ENCODE measurements at regions not wholly inside any gene's neighbourhood (a gene's known extent, or its start where the extent isn't known, plus 50 kb on each side); places are given as distances from the start of the nearest gene placed in this dataset.

DNA sequence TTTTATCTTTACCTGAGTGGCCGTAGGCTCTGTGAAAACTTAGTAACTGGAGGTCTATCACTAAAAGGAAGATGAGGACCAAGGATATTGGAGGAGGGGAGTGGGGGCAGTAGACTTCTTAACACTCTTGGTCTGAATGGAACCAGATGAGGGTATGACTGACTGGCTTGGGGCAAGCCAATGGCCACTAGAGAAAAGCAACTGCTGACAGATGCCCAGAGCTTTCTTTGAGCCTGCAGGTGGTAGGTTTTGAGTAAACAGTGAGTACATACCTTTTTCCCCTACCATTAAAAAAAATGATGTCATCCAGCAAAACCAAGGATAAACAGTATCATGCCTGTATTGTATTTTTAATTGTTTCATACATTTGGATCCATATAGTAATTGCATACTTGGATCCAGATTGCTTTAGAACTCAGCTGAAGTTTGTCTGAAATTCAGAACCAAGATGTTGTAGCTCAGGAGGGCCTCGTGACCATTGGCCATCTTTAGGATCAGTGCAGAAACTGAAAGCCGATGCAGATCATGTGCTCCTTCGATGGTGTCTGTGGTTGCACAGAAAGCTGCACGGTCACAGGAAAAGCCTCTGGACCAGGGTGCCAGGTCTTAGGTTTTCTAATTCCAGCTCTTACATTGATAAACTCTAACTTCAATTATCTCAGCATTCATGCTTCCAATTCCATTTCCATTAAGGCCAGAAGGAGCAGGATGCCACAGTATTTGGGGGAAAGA, 131.0 kb downstream of the PDGFRA start (continued):
- no peak for TF ChIP-seq SUZ12 (IDR thresholded peaks at IDR 0.05; ENCODE audit: low read length)
- TF ChIP-seq POLR2A (IDR thresholded peaks at IDR 0.05; ENCODE audit: control extremely low read depth in 1 of 2, low read depth in 2 of 2, low read length in 2 of 2), result no peak
- no peak for TF ChIP-seq TEAD4 (IDR thresholded peaks at IDR 0.05; ENCODE audit: low read depth, low read length)
